Neural progenitor cell (in vitro differentiated cells): ENCODE measurements at regions not wholly inside any gene's neighbourhood (a gene's known extent, or its start where the extent isn't known, plus 50 kb on each side); places are given as distances from the start of the nearest gene placed in this dataset.
"Not testable (repeated sequence)": the region's sequence is repeated elsewhere in the genome, so short reads cannot be mapped to it uniquely, and the experiment has no call there.

Experiments used
- DNase-seq: peaks from one replicate; pipeline ENCODE4 v3.0.0-alpha.2; 2016; ENCODE audit warnings: low spot score
- H2AFZ ChIP-seq: fragments of 200-600 bp; sonication (generic); replicated peaks from 2 replicates; pipeline ENCODE4 v1.6.1; 2016; ENCODE audit warnings: antibody characterized with exemption
- H3F3A ChIP-seq: fragments of 200-600 bp; sonication (generic); 2 replicates; pipeline ENCODE4 v1.6.1; 2016; ENCODE audit warnings: antibody characterized with exemption, low read depth
- H3K27ac ChIP-seq: fragments of 200-600 bp; sonication (generic); 2 replicates; pipeline ENCODE4 v1.5.1; 2016; ENCODE audit warnings: mild to moderate bottlenecking
- H3K27me3 ChIP-seq: fragments of 200-600 bp; sonication (generic); 2 replicates; pipeline ENCODE4 v1.6.1; 2016; ENCODE audit warnings: mild to moderate bottlenecking, moderate library complexity
- H3K36me3 ChIP-seq: fragments of 200-600 bp; sonication (generic); 2 replicates; pipeline ENCODE4 v1.5.1; 2016
- H3K4me1 ChIP-seq: fragments of 200-600 bp; sonication (generic); 2 replicates; pipeline ENCODE4 v1.6.1; 2016; ENCODE audit warnings: mixed run types
- H3K4me2 ChIP-seq: fragments of 200-600 bp; sonication (generic); 2 replicates; pipeline ENCODE4 v1.6.1; 2016
- H3K4me3 ChIP-seq: fragments of 200-600 bp; sonication (generic); 2 replicates; pipeline ENCODE4 v1.5.1; 2016
- H3K79me2 ChIP-seq: fragments of 200-600 bp; sonication (generic); 2 replicates; pipeline ENCODE4 v1.6.1; 2016; ENCODE audit warnings: low read depth
- H3K9ac ChIP-seq: fragments of 200-600 bp; sonication (generic); 2 replicates; pipeline ENCODE4 v1.6.1; 2016
- H3K9me3 ChIP-seq: fragments of 200-600 bp; sonication (generic); 2 replicates; pipeline ENCODE4 v1.5.1; 2016; ENCODE audit warnings: low read depth
- H4K20me1 ChIP-seq: fragments of 200-600 bp; sonication (generic); 2 replicates; pipeline ENCODE4 v1.6.1; 2016; ENCODE audit warnings: low read depth
- H3K27ac Mint-ChIP-seq: 3 replicates; pipeline ENCODE4 v1.8.0; 2021; ENCODE audit warnings: mixed read lengths
- H3K27me3 Mint-ChIP-seq: 2 replicates; pipeline ENCODE4 v1.8.0; 2022; ENCODE audit warnings: low read depth, mild to moderate bottlenecking, inconsistent platforms, moderate library complexity, mixed read lengths; ENCODE audit not compliant: insufficient read depth
- H3K36me3 Mint-ChIP-seq: 3 replicates; pipeline ENCODE4 v1.8.0; 2021; ENCODE audit warnings: mixed read lengths
- H3K4me1 Mint-ChIP-seq: 3 replicates; pipeline ENCODE4 v1.8.0; 2021; ENCODE audit warnings: mixed read lengths
- H3K4me3 Mint-ChIP-seq: 3 replicates; pipeline ENCODE4 v1.8.0; 2021; ENCODE audit warnings: mild to moderate bottlenecking, moderate library complexity, mixed read lengths
- H3K9me3 Mint-ChIP-seq: 3 replicates; pipeline ENCODE4 v1.8.0; 2020; ENCODE audit warnings: mixed read lengths
- CTCF ChIP-seq: fragments of 200-600 bp; sonication (generic); IDR thresholded peaks from 2 replicates; pipeline ENCODE4 v1.5.1; 2017; ENCODE audit warnings: antibody characterized with exemption, mild to moderate bottlenecking
- EZH2 ChIP-seq: fragments of 200-600 bp; sonication (generic); IDR thresholded peaks from 2 replicates; pipeline ENCODE4 v1.6.1; 2017; ENCODE audit warnings: antibody characterized with exemption, mild to moderate bottlenecking, moderate library complexity
- EZH2phosphoT487 ChIP-seq: fragments of 200-600 bp; sonication (generic); IDR thresholded peaks from 2 replicates; pipeline ENCODE4 v1.6.1; 2017; ENCODE audit warnings: antibody characterized with exemption

GRCh38 chr6:69570106-69570505 is 226.7 kb downstream of the LMBRD1 start:
- H3K4me3 Mint-ChIP-seq = no peak overlapping the region
- H3K36me3 Mint-ChIP-seq = no peaks in the 10 kb centered on the region
- Histone ChIP-seq H3K4me3 (no peak overlapping the region), H3K4me1 (no peaks in the 10 kb centered on the region), H3K36me3 (no peaks in the 10 kb centered on the region), H3F3A (peaks cover 7% of the 10 kb centered on the region), H3K4me2 (no peak overlapping the region), H3K9me3 (no peaks in the 10 kb centered on the region), H4K20me1 (no peaks in the 10 kb centered on the region), H3K79me2 (no peaks in the 10 kb centered on the region), H3K27ac (no peak overlapping the region), H3K9ac (no peak overlapping the region), H2AFZ (no peak overlapping the region), H3K27me3 (no peaks in the 10 kb centered on the region)
- no peak for TF ChIP-seq CTCF
- H3K27me3 Mint-ChIP-seq = no peaks in the 10 kb centered on the region
- no peak for DNase-seq
- H3K4me1 Mint-ChIP-seq = no peaks in the 10 kb centered on the region
- no peak overlapping the region for H3K27ac Mint-ChIP-seq
- H3K9me3 Mint-ChIP-seq = peaks cover 3% of the 10 kb centered on the region

GRCh38 chr6:69560597-69560996 is 236.2 kb downstream of the LMBRD1 start:
- H3K9me3 Mint-ChIP-seq, H3K36me3 ChIP-seq, H3K4me1 ChIP-seq, H3K27ac Mint-ChIP-seq, H3K9ac ChIP-seq, H3K36me3 Mint-ChIP-seq, H3K27me3 Mint-ChIP-seq, H3K27ac ChIP-seq, DNase-seq, H3K9me3 ChIP-seq, H4K20me1 ChIP-seq, H3K4me3 ChIP-seq, H3K27me3 ChIP-seq, H3K4me2 ChIP-seq, H3K79me2 ChIP-seq, H3F3A ChIP-seq, H3K4me3 Mint-ChIP-seq, H3K4me1 Mint-ChIP-seq, H2AFZ ChIP-seq: not testable (repeated sequence)

- no peaks in the 10 kb centered on the region for H3K36me3 Mint-ChIP-seq
Measured at GRCh38 chr6:69555088-69555638, 241.6 kb downstream of the LMBRD1 start.

GRCh38 chr6:69542494-69542893 is 254.3 kb downstream of the LMBRD1 start:
- H3K27me3 ChIP-seq = no peaks in the 10 kb centered on the region
- no peak overlapping the region for H3K4me2 ChIP-seq
- Mint-ChIP-seq H3K9me3 (no peaks in the 10 kb centered on the region), H3K27ac (no peak overlapping the region), H3K36me3 (no peaks in the 10 kb centered on the region), H3K4me3 (no peak overlapping the region), H3K27me3 (peaks cover 4% of the 10 kb centered on the region), H3K4me1 (no peaks in the 10 kb centered on the region)
- no peak overlapping the region for H3K27ac ChIP-seq
- H3K4me1 ChIP-seq = no peaks in the 10 kb centered on the region
- H3K9me3 ChIP-seq = no peaks in the 10 kb centered on the region
- H4K20me1 ChIP-seq = no peaks in the 10 kb centered on the region
- H3F3A ChIP-seq = no peaks in the 10 kb centered on the region
- H3K79me2 ChIP-seq = no peaks in the 10 kb centered on the region
- H2AFZ ChIP-seq = no peak overlapping the region
- H3K36me3 ChIP-seq = no peaks in the 10 kb centered on the region
- no peak overlapping the region for H3K9ac ChIP-seq
- no peak for TF ChIP-seq CTCF
- no peak for TF ChIP-seq EZH2
- TF ChIP-seq EZH2phosphoT487 = no peak
- H3K4me3 ChIP-seq = no peak overlapping the region
- no peak for DNase-seq

More at GRCh38 chr6:69555088-69555638, 241.6 kb downstream of the LMBRD1 start:
- TF ChIP-seq CTCF (no peak), EZH2 (no peak), EZH2phosphoT487 (no peak)
- H3K27ac Mint-ChIP-seq = no peak overlapping the region
- no peaks in the 10 kb centered on the region for H3K27me3 Mint-ChIP-seq
- no peak overlapping the region for H3K4me2 ChIP-seq
- no peak overlapping the region for H2AFZ ChIP-seq
- no peak overlapping the region for H3K4me3 Mint-ChIP-seq
- H3K9ac ChIP-seq = no peak overlapping the region
- no peaks in the 10 kb centered on the region for H3K27me3 ChIP-seq
- H3K4me1 ChIP-seq = no peaks in the 10 kb centered on the region
- H3K9me3 Mint-ChIP-seq = no peaks in the 10 kb centered on the region
- H3K9me3 ChIP-seq = no peaks in the 10 kb centered on the region
- H3K79me2 ChIP-seq = no peaks in the 10 kb centered on the region
- H3K4me3 ChIP-seq = no peak overlapping the region
- H4K20me1 ChIP-seq = no peaks in the 10 kb centered on the region
- H3K27ac ChIP-seq = no peak overlapping the region
- DNase-seq = no peak
- H3K36me3 ChIP-seq = no peaks in the 10 kb centered on the region
- no peaks in the 10 kb centered on the region for H3K4me1 Mint-ChIP-seq
- H3F3A ChIP-seq = no peaks in the 10 kb centered on the region
